HG03439 (cell line): ENCODE measurements at regions not wholly inside any gene's neighbourhood (a gene's known extent, or its start where the extent isn't known, plus 50 kb on each side); places are given as distances from the start of the nearest gene placed in this dataset.

ENCODE experiments used
- ATAC-seq: cut with Tn5 transposase; IDR thresholded peaks from one replicate; pipeline ENCODE4 v1.9.1; 2021; ENCODE audit warnings: mild to moderate bottlenecking, moderate library complexity; ENCODE audit not compliant: unreplicated experiment

GRCh38 chr12:89257340-89257739 lies 95.0 kb downstream of the DUSP6 start:
- no peak for ATAC-seq

- ATAC-seq, result no peak
Measured at GRCh38 chr12:89256060-89256459, 96.2 kb downstream of the DUSP6 start.

- ATAC-seq, result no peak
Measured at GRCh38 chr12:89253488-89253887, 98.8 kb downstream of the DUSP6 start.

- ATAC-seq, result no peak
Measured at GRCh38 chr12:89252284-89252683, 100.0 kb downstream of the DUSP6 start.

GRCh38 chr12:89251342-89252271 lies 100.7 kb downstream of the DUSP6 start:
- no peak for ATAC-seq

GRCh38 chr12:89250636-89251035 lies 101.7 kb downstream of the DUSP6 start:
- no peak for ATAC-seq

GRCh38 chr12:89250213-89250612 lies 102.1 kb downstream of the DUSP6 start:
- no peak for ATAC-seq

- ATAC-seq, result no peak
Measured at GRCh38 chr12:89247967-89248366, 104.3 kb downstream of the DUSP6 start.

- no peak for ATAC-seq
Measured at GRCh38 chr12:89247541-89247942, 104.8 kb downstream of the DUSP6 start.

GRCh38 chr12:89245090-89245489 lies 107.2 kb downstream of the DUSP6 start:
- ATAC-seq, result no peak

- no peak for ATAC-seq
Measured at GRCh38 chr12:89244536-89244935, 107.8 kb downstream of the DUSP6 start.

GRCh38 chr12:89243771-89244170 lies 108.5 kb downstream of the DUSP6 start:
- ATAC-seq, result no peak

- ATAC-seq, result no peak
Measured at GRCh38 chr12:89239534-89239933, 112.8 kb downstream of the DUSP6 start.

- no peak for ATAC-seq
Measured at GRCh38 chr12:89238593-89238992, 113.7 kb downstream of the DUSP6 start.

GRCh38 chr12:89237763-89238162 lies 114.5 kb downstream of the DUSP6 start:
- ATAC-seq, result no peak

GRCh38 chr12:89236748-89237383 lies 115.4 kb downstream of the DUSP6 start:
- ATAC-seq, result no peak

- no peak for ATAC-seq
Measured at GRCh38 chr12:89236237-89236636, 116.1 kb downstream of the DUSP6 start.

GRCh38 chr12:89235189-89235993 lies 116.9 kb downstream of the DUSP6 start:
- no peak for ATAC-seq

- no peak for ATAC-seq
Measured at GRCh38 chr12:89234324-89235114, 117.8 kb downstream of the DUSP6 start.

GRCh38 chr12:89231686-89232085 lies 120.6 kb downstream of the DUSP6 start:
- ATAC-seq, result no peak
